A673 (cell line): ENCODE measurements at regions not wholly inside any gene's neighbourhood (a gene's known extent, or its start where the extent isn't known, plus 50 kb on each side); places are given as distances from the start of the nearest gene placed in this dataset.

ENCODE experiments used
- BruUV-seq: library from RNA; stranded (reverse); fragments of 400-500 nt; replicated peaks from 2 replicates; lab custom pipeline; 2021; lab: Mats Ljungman, UMichigan
- CTCF ChIA-PET: fragments of 300-600 bp; sonication (Branson Sonifier 250); formaldehyde crosslinking; loops from one replicate; lab custom pipeline; 2022; ENCODE audit warnings: antibody characterized with exemption; lab: Charles Lee
- POLR2A ChIA-PET: fragments of 300-600 bp; sonication (Branson Sonifier 250); formaldehyde crosslinking; loops from one replicate; lab custom pipeline; 2022; ENCODE audit warnings: antibody characterized with exemption; ENCODE audit not compliant: low non-redundant PET; lab: Charles Lee
- DNase-seq: peaks from one replicate; pipeline ENCODE4 v3.0.0-alpha.2; 2015; ENCODE audit warnings: low spot score
- H3K27ac ChIP-seq: fragments of 200-600 bp; sonication (generic); 2 replicates; pipeline ENCODE4 v1.5.1; 2016; ENCODE audit warnings: mixed run types, low read depth, mild to moderate bottlenecking, mixed read lengths, antibody characterized with exemption, low read length; ENCODE audit not compliant: poor library complexity, severe bottlenecking
- H3K27me3 ChIP-seq: fragments of 200-600 bp; sonication (generic); replicated peaks from 2 replicates; pipeline ENCODE4 v1.6.1; 2017; ENCODE audit warnings: mixed run types, low read depth, mild to moderate bottlenecking, mixed read lengths, antibody characterized with exemption, low read length; ENCODE audit not compliant: insufficient read depth, poor library complexity
- H3K36me3 ChIP-seq: fragments of 200-600 bp; sonication (generic); 2 replicates; pipeline ENCODE4 v1.6.1; 2016; ENCODE audit warnings: mixed run types, mild to moderate bottlenecking, mixed read lengths, antibody characterized with exemption, low read length; ENCODE audit not compliant: insufficient read depth, poor library complexity, severe bottlenecking
- H3K4me1 ChIP-seq: fragments of 200-600 bp; sonication (generic); 2 replicates; pipeline ENCODE4 v1.6.1; 2017; ENCODE audit warnings: mixed run types, mild to moderate bottlenecking, mixed read lengths, antibody characterized with exemption, low read length; ENCODE audit not compliant: insufficient read depth, poor library complexity, severe bottlenecking
- H3K4me3 ChIP-seq: fragments of 200-600 bp; sonication (generic); 2 replicates; pipeline ENCODE4 v1.5.1; 2016; ENCODE audit warnings: low read depth, mixed run types, mild to moderate bottlenecking, mixed read lengths, low read length; ENCODE audit not compliant: poor library complexity, severe bottlenecking
- H3K9me3 ChIP-seq: fragments of 200-600 bp; sonication (generic); 2 replicates; pipeline ENCODE4 v1.6.1; 2016; ENCODE audit warnings: mixed run types, low read depth, mild to moderate bottlenecking, mixed read lengths, antibody characterized with exemption, low read length; ENCODE audit not compliant: poor library complexity, severe bottlenecking
- CTCF ChIP-seq: fragments of 300-800, 200-600 bp; sonication (generic); conservative IDR thresholded peaks from 2 replicates; pipeline ENCODE4 v1.5.1; 2017; ENCODE audit warnings: low read depth, mild to moderate bottlenecking, antibody characterized with exemption, low read length, moderate library complexity, mixed read lengths
- EZH2 ChIP-seq: fragments of 200-600 bp; sonication (generic); IDR thresholded peaks from 2 replicates; pipeline ENCODE4 v1.6.1; 2017; ENCODE audit warnings: borderline replicate concordance, low read depth, mild to moderate bottlenecking, mixed read lengths, antibody characterized with exemption, low read length; ENCODE audit not compliant: poor library complexity, severe bottlenecking
- intact Hi-C: fragments of 100-400 bp; cut with micrococcal nuclease; formaldehyde crosslinking; loops from one replicate; pipeline ENCODE4 v1.10.0; 2022; ENCODE audit not compliant: unreplicated experiment

GRCh38 chr4:147343692-147344091 is 137.2 kb upstream of the EDNRA start:
- ChIA-PET POLR2A (interaction anchor here (0.6 kb wide), 1 partner anchor 137 kb away, joined by 5 read pairs; the partner anchor contains the start of gene EDNRA), CTCF (no interaction called here)
- Histone ChIP-seq H3K36me3 (no peaks in the 10 kb centered on the region), H3K27me3 (no peaks in the 10 kb centered on the region), H3K27ac (no peak overlapping the region), H3K4me1 (no peaks in the 10 kb centered on the region), H3K9me3 (no peaks in the 10 kb centered on the region), H3K4me3 (no peak overlapping the region)
- intact Hi-C loops, result no loop called here
- DNase-seq, result no peak
- BruUV-seq, result no TSS peak
- TF ChIP-seq EZH2 (no peak), CTCF (no peak)

- BruUV-seq, result no TSS peak
- no peaks in the 10 kb centered on the region for H3K4me1 ChIP-seq
- H3K36me3 ChIP-seq, result no peaks in the 10 kb centered on the region
- no peak overlapping the region for H3K4me3 ChIP-seq
- TF ChIP-seq EZH2 (no peak), CTCF (no peak)
- no peak overlapping the region for H3K27ac ChIP-seq
- CTCF ChIA-PET, result no interaction called here
- POLR2A ChIA-PET, result no interaction called here
- DNase-seq, result peak; percentile 8
- H3K27me3 ChIP-seq, result no peaks in the 10 kb centered on the region
- H3K9me3 ChIP-seq, result no peaks in the 10 kb centered on the region
- intact Hi-C loops, result no loop called here
Measured at GRCh38 chr4:147345662-147346061, 135.2 kb upstream of the EDNRA start.

- no peaks in the 10 kb centered on the region for H3K9me3 ChIP-seq
- DNase-seq, result no peak
- intact Hi-C loops, result no loop called here
- no peak overlapping the region for H3K4me3 ChIP-seq
- H3K36me3 ChIP-seq, result no peaks in the 10 kb centered on the region
- ChIA-PET CTCF (no interaction called here), POLR2A (no interaction called here)
- H3K4me1 ChIP-seq, result no peaks in the 10 kb centered on the region
- TF ChIP-seq EZH2, result no peak
- no peak for TF ChIP-seq CTCF
- no peak overlapping the region for H3K27ac ChIP-seq
- no TSS peak for BruUV-seq
- no peaks in the 10 kb centered on the region for H3K27me3 ChIP-seq
Measured at GRCh38 chr4:147347217-147347616, 133.7 kb upstream of the EDNRA start.
